IgD-negative memory B cell (primary cell): ENCODE measurements at regions not wholly inside any gene's neighbourhood (a gene's known extent, or its start where the extent isn't known, plus 50 kb on each side); places are given as distances from the start of the nearest gene placed in this dataset.

Experiments
- H3K27ac Mint-ChIP-seq, 3 donors: one replicate each; pipeline ENCODE4 v1.8.0; 2020 to 2022; ENCODE audit warnings: mild to moderate bottlenecking in 3 of 3, mixed read lengths in 3 of 3, moderate library complexity in 1 of 3
- H3K27me3 Mint-ChIP-seq: one replicate; pipeline ENCODE4 v1.8.0; 2021; ENCODE audit warnings: mixed read lengths
- H3K36me3 Mint-ChIP-seq: one replicate; pipeline ENCODE4 v1.8.0; 2020; ENCODE audit warnings: mild to moderate bottlenecking, mixed read lengths
- H3K4me1 Mint-ChIP-seq, 3 donors: one replicate each; pipeline ENCODE4 v1.8.0; 2020 to 2022; ENCODE audit warnings: mixed read lengths in 3 of 3, mild to moderate bottlenecking in 1 of 3
- H3K4me3 Mint-ChIP-seq, 4 donors: one replicate each; pipeline ENCODE4 v1.8.0; 2020 to 2022; ENCODE audit warnings: mild to moderate bottlenecking in 4 of 4, mixed read lengths in 4 of 4, moderate library complexity in 3 of 4
- H3K9me3 Mint-ChIP-seq, 3 donors: one replicate each; pipeline ENCODE4 v1.8.0; 2020 to 2021; ENCODE audit warnings: mixed read lengths in 3 of 3, mild to moderate bottlenecking in 1 of 3

GRCh38 chr2:198950803-198951202 lies 506.9 kb downstream of the SATB2 start:
- no peaks in the 10 kb centered on the region for H3K4me1 Mint-ChIP-seq
- H3K27me3 Mint-ChIP-seq: no peaks in the 10 kb centered on the region
- H3K27ac Mint-ChIP-seq: no peak overlapping the region
- no peaks in the 10 kb centered on the region for H3K36me3 Mint-ChIP-seq
- no peak overlapping the region for H3K4me3 Mint-ChIP-seq
- no peaks in the 10 kb centered on the region for H3K9me3 Mint-ChIP-seq

- Mint-ChIP-seq H3K4me1 (no peaks in the 10 kb centered on the region), H3K4me3 (no peak overlapping the region), H3K27me3 (no peaks in the 10 kb centered on the region), H3K27ac (no peak overlapping the region), H3K9me3 (no peaks in the 10 kb centered on the region), H3K36me3 (no peaks in the 10 kb centered on the region)
These were observed 512.2 kb downstream of the SATB2 start for GRCh38 chr2:198945496-198945895.

- H3K4me3 Mint-ChIP-seq: no peak overlapping the region
- H3K36me3 Mint-ChIP-seq: no peaks in the 10 kb centered on the region
- no peaks in the 10 kb centered on the region for H3K27me3 Mint-ChIP-seq
- H3K27ac Mint-ChIP-seq: no peak overlapping the region
- no peaks in the 10 kb centered on the region for H3K4me1 Mint-ChIP-seq
- H3K9me3 Mint-ChIP-seq: peaks cover 0 to 6% (median 2%) of the 10 kb centered on the region in 3 donors
These were observed 527.6 kb downstream of the SATB2 start for GRCh38 chr2:198930170-198930569.

GRCh38 chr2:198928026-198928425 lies 529.7 kb downstream of the SATB2 start:
- Mint-ChIP-seq H3K4me3 (no peak overlapping the region), H3K27me3 (no peaks in the 10 kb centered on the region), H3K27ac (no peak overlapping the region), H3K9me3 (peaks cover 0 to 6% (median 2%) of the 10 kb centered on the region in 3 donors), H3K36me3 (no peaks in the 10 kb centered on the region), H3K4me1 (no peaks in the 10 kb centered on the region)

GRCh38 chr2:198917926-198918720 lies 539.6 kb downstream of the SATB2 start:
- Mint-ChIP-seq H3K9me3 (peaks cover 2 to 10% (median 3%) of the 10 kb centered on the region in 3 donors), H3K4me3 (no peak overlapping the region), H3K36me3 (no peaks in the 10 kb centered on the region), H3K4me1 (peaks cover 0 to 2% (median 0%) of the 10 kb centered on the region in 3 donors), H3K27ac (no peak overlapping the region), H3K27me3 (no peaks in the 10 kb centered on the region)

- Mint-ChIP-seq H3K4me1 (peaks cover 0 to 2% (median 0%) of the 10 kb centered on the region in 3 donors), H3K27me3 (no peaks in the 10 kb centered on the region), H3K36me3 (no peaks in the 10 kb centered on the region), H3K4me3 (no peak overlapping the region), H3K27ac (no peak overlapping the region), H3K9me3 (peaks cover 0 to 6% (median 2%) of the 10 kb centered on the region in 3 donors)
These were observed 540.5 kb downstream of the SATB2 start for GRCh38 chr2:198917275-198917674.

GRCh38 chr2:198916548-198917080 lies 541.1 kb downstream of the SATB2 start:
- Mint-ChIP-seq H3K4me3 (peak overlapping the region in 1 of 4 donors; percentile 48), H3K36me3 (no peaks in the 10 kb centered on the region), H3K9me3 (peaks cover 0 to 6% (median 2%) of the 10 kb centered on the region in 3 donors), H3K27ac (no peak overlapping the region), H3K27me3 (no peaks in the 10 kb centered on the region), H3K4me1 (peaks cover 0 to 2% (median 0%) of the 10 kb centered on the region in 3 donors)

GRCh38 chr2:198913394-198914152 lies 544.2 kb downstream of the SATB2 start:
- peaks cover 0 to 6% (median 2%) of the 10 kb centered on the region in 3 donors for H3K9me3 Mint-ChIP-seq
- H3K4me3 Mint-ChIP-seq: no peak overlapping the region
- peaks cover 0 to 2% (median 0%) of the 10 kb centered on the region in 3 donors for H3K4me1 Mint-ChIP-seq
- no peaks in the 10 kb centered on the region for H3K36me3 Mint-ChIP-seq
- no peak overlapping the region for H3K27ac Mint-ChIP-seq
- no peaks in the 10 kb centered on the region for H3K27me3 Mint-ChIP-seq

GRCh38 chr2:198909525-198910267 lies 548.0 kb downstream of the SATB2 start:
- Mint-ChIP-seq H3K27me3 (no peaks in the 10 kb centered on the region), H3K27ac (peak overlapping the region in 1 of 3 donors; percentile 31), H3K4me1 (peaks cover 0 to 2% (median 0%) of the 10 kb centered on the region in 3 donors), H3K36me3 (no peaks in the 10 kb centered on the region), H3K9me3 (peaks cover 0 to 2% (median 0%) of the 10 kb centered on the region in 3 donors), H3K4me3 (no peak overlapping the region)

GRCh38 chr2:198905881-198906612 lies 551.7 kb downstream of the SATB2 start:
- no peak overlapping the region for H3K4me3 Mint-ChIP-seq
- peaks cover 0 to 1% (median 0%) of the 10 kb centered on the region in 3 donors for H3K4me1 Mint-ChIP-seq
- peaks cover 2% of the 10 kb centered on the region for H3K36me3 Mint-ChIP-seq
- H3K27me3 Mint-ChIP-seq: no peaks in the 10 kb centered on the region
- H3K27ac Mint-ChIP-seq: no peak overlapping the region
- H3K9me3 Mint-ChIP-seq: no peaks in the 10 kb centered on the region

GRCh38 chr2:198901894-198902293 lies 555.8 kb downstream of the SATB2 start:
- H3K27ac Mint-ChIP-seq: no peak overlapping the region
- H3K9me3 Mint-ChIP-seq: no peaks in the 10 kb centered on the region
- no peak overlapping the region for H3K4me3 Mint-ChIP-seq
- H3K27me3 Mint-ChIP-seq: no peaks in the 10 kb centered on the region
- peaks cover 2% of the 10 kb centered on the region for H3K36me3 Mint-ChIP-seq
- H3K4me1 Mint-ChIP-seq: peaks cover 0 to 1% (median 0%) of the 10 kb centered on the region in 3 donors

GRCh38 chr2:198900141-198900540 lies 557.6 kb downstream of the SATB2 start:
- H3K4me1 Mint-ChIP-seq: peaks cover 0 to 1% (median 0%) of the 10 kb centered on the region in 3 donors
- no peak overlapping the region for H3K27ac Mint-ChIP-seq
- H3K27me3 Mint-ChIP-seq: no peaks in the 10 kb centered on the region
- H3K36me3 Mint-ChIP-seq: peaks cover 2% of the 10 kb centered on the region
- peaks cover 0 to under 1% (median 0%) of the 10 kb centered on the region in 3 donors for H3K9me3 Mint-ChIP-seq
- no peak overlapping the region for H3K4me3 Mint-ChIP-seq

GRCh38 chr2:198890490-198890889 lies 567.2 kb downstream of the SATB2 start:
- Mint-ChIP-seq H3K27ac (no peak overlapping the region), H3K9me3 (peaks cover 2 to 6% (median 5%) of the 10 kb centered on the region in 3 donors), H3K4me3 (no peak overlapping the region), H3K27me3 (no peaks in the 10 kb centered on the region), H3K36me3 (peaks cover 1% of the 10 kb centered on the region), H3K4me1 (no peaks in the 10 kb centered on the region)

GRCh38 chr2:198883604-198884003 lies 574.1 kb downstream of the SATB2 start:
- Mint-ChIP-seq H3K4me1 (no peaks in the 10 kb centered on the region), H3K27ac (no peak overlapping the region), H3K27me3 (no peaks in the 10 kb centered on the region), H3K4me3 (no peak overlapping the region), H3K36me3 (no peaks in the 10 kb centered on the region), H3K9me3 (peaks cover 0 to under 1% (median 0%) of the 10 kb centered on the region in 3 donors)
